Chondrocyte (in vitro differentiated cells): ENCODE measurements at regions not wholly inside any gene's neighbourhood (a gene's known extent, or its start where the extent isn't known, plus 50 kb on each side); places are given as distances from the start of the nearest gene placed in this dataset.

Source experiments
- DNase-seq: peaks from one replicate; pipeline ENCODE4 v3.0.0; 2021; ENCODE audit warnings: mixed read lengths, low spot score
- H3K27ac Mint-ChIP-seq: one replicate; pipeline ENCODE4 v1.8.0; 2021; ENCODE audit warnings: mild to moderate bottlenecking, moderate library complexity, mixed read lengths; ENCODE audit not compliant: unreplicated experiment
- H3K27me3 Mint-ChIP-seq: 2 replicates; pipeline ENCODE4 v1.8.0; 2021; ENCODE audit warnings: low read depth, mixed read lengths
- H3K36me3 Mint-ChIP-seq: 2 replicates; pipeline ENCODE4 v1.8.0; 2021; ENCODE audit warnings: low read depth, mixed read lengths
- H3K4me1 Mint-ChIP-seq: 2 replicates; pipeline ENCODE4 v1.8.0; 2021; ENCODE audit warnings: low read depth, mild to moderate bottlenecking, mixed read lengths
- H3K4me3 Mint-ChIP-seq: one replicate; pipeline ENCODE4 v1.8.0; 2021; ENCODE audit warnings: mild to moderate bottlenecking, moderate library complexity, mixed read lengths; ENCODE audit not compliant: unreplicated experiment
- H3K9me3 Mint-ChIP-seq: 2 replicates; pipeline ENCODE4 v1.8.0; 2021; ENCODE audit warnings: low read depth, mixed read lengths
- TF ChIP-seq, protein P1 (sequence below): fragments of 200-600 bp; sonication (generic); IDR thresholded peaks from 2 replicates; pipeline ENCODE4 v1.5.0; 2021; ENCODE audit warnings: antibody characterized with exemption, mild to moderate bottlenecking, moderate library complexity

DNA sequence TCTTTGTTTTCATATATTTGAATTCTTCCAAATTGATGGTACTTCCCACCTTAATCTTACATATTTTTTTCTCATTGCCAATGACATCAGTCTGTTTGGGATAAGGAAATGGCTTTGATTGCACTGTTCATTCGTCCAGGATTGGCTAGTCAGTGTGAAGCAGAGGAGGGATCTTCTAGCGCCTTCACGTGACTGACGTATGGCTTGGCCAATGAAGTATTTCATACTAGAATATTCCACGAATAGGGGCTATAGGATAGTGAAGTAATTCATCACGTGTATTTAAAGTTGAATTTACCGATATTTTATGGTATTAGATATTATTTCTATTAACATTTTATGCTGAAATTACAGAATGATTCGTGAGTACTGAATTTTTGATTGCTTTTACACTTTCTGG, 178.7 kb upstream of the ZFHX3 start:
- no peak overlapping the region for H3K4me3 Mint-ChIP-seq
- H3K27me3 Mint-ChIP-seq: peaks cover 2% of the 10 kb centered on the region
- H3K9me3 Mint-ChIP-seq: peaks cover 14% of the 10 kb centered on the region
- TF ChIP-seq, protein P1, sequence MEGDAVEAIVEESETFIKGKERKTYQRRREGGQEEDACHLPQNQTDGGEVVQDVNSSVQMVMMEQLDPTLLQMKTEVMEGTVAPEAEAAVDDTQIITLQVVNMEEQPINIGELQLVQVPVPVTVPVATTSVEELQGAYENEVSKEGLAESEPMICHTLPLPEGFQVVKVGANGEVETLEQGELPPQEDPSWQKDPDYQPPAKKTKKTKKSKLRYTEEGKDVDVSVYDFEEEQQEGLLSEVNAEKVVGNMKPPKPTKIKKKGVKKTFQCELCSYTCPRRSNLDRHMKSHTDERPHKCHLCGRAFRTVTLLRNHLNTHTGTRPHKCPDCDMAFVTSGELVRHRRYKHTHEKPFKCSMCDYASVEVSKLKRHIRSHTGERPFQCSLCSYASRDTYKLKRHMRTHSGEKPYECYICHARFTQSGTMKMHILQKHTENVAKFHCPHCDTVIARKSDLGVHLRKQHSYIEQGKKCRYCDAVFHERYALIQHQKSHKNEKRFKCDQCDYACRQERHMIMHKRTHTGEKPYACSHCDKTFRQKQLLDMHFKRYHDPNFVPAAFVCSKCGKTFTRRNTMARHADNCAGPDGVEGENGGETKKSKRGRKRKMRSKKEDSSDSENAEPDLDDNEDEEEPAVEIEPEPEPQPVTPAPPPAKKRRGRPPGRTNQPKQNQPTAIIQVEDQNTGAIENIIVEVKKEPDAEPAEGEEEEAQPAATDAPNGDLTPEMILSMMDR: no peak
- no peaks in the 10 kb centered on the region for H3K4me1 Mint-ChIP-seq
- no peak for DNase-seq
- H3K27ac Mint-ChIP-seq: no peak overlapping the region
- H3K36me3 Mint-ChIP-seq: no peaks in the 10 kb centered on the region

DNA sequence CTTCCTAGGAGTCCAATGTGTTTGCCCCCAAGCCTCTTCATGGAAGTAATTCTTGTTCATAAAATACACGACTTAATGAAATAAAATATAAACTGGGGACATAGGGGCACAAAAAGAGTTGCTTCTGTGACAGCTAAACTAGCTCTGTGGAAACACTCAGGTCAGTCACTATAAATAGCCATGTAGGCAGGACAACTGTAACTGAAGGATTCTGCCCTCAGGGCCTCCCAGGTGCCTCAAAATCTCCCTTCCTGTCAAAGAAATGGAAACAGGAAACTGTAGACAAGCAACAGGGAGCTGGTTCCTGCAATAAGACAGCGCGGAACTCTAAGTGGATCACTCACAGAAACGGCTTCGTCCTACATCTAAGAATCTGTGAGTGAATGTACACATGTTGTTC, 178.1 kb upstream of the ZFHX3 start:
- DNase-seq: no peak
- Mint-ChIP-seq H3K27ac (no peak overlapping the region), H3K4me1 (no peaks in the 10 kb centered on the region), H3K9me3 (peaks cover 14% of the 10 kb centered on the region), H3K27me3 (no peaks in the 10 kb centered on the region), H3K36me3 (no peaks in the 10 kb centered on the region), H3K4me3 (no peak overlapping the region)
- TF ChIP-seq, protein P1: no peak

DNA sequence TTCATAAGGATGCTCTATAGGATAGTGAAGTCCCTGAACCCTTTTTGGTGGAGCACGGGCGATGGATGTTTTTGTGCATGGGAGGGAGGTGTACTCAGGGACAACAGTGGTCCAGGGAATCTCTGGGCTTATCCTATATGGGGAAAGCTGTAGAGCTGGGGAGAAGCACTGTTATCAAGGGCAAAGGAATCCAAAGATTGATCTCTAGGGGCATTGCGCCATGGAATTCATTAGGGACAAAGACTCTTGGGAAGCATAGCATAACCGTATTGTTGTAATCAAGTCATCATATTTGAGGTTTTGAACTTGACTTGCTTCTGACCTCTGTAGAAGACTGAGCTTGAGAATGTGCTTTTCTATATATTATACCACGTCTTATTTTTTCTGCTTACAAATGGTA, 172.9 kb upstream of the ZFHX3 start:
- Mint-ChIP-seq H3K36me3 (no peaks in the 10 kb centered on the region), H3K27me3 (no peaks in the 10 kb centered on the region), H3K4me3 (no peak overlapping the region), H3K27ac (no peak overlapping the region), H3K4me1 (no peaks in the 10 kb centered on the region), H3K9me3 (peaks cover 21% of the 10 kb centered on the region)
- DNase-seq: no peak
- TF ChIP-seq, protein P1: no peak

DNA sequence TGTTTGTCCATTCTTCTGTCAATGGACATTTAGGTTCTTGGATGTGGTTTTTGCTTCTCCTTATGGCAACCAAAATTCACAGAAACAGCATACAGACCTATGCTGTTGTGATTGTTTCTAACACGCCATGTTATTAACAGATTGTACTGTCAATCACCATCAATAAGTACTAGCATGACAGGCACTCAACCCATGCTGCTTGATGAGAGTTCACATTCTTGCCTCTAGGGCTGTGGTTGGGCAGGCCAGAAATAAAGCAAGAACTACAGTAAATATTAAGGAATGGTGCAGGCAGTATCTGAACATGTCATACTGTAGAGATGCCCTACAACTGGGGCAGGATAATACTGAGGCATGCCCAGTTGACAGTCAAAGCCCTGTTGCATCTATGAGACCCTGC, 171.2 kb upstream of the ZFHX3 start:
- no peak for DNase-seq
- no peaks in the 10 kb centered on the region for H3K27me3 Mint-ChIP-seq
- no peak overlapping the region for H3K4me3 Mint-ChIP-seq
- TF ChIP-seq, protein P1: peak; percentile 45
- H3K27ac Mint-ChIP-seq: no peak overlapping the region
- H3K4me1 Mint-ChIP-seq: peaks cover 11% of the 10 kb centered on the region
- no peaks in the 10 kb centered on the region for H3K36me3 Mint-ChIP-seq
- H3K9me3 Mint-ChIP-seq: peaks cover 24% of the 10 kb centered on the region

DNA sequence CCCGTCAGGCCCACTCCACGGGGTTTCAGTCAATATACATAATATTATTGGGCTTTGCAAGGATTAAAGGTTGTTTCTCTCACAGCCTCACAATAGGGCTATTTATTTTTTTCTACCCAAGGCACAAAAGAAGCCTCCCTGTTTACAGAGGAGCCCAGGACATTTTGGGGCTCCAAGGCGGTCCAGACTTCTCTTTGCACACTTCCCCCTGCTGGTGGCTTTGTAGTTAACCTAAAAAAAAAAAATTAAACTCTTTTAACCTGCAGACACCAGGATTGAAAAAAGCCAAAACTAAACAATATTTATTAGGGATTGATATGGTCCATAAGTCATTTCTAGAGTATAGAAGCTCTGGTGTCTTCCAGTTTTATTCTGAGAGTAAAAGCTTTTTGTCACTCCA, 169.7 kb upstream of the ZFHX3 start:
- peaks cover 17% of the 10 kb centered on the region for H3K9me3 Mint-ChIP-seq
- H3K36me3 Mint-ChIP-seq: no peaks in the 10 kb centered on the region
- peaks cover 11% of the 10 kb centered on the region for H3K4me1 Mint-ChIP-seq
- no peak for DNase-seq
- H3K27me3 Mint-ChIP-seq: no peaks in the 10 kb centered on the region
- no peak overlapping the region for H3K27ac Mint-ChIP-seq
- TF ChIP-seq, protein P1: peak; percentile 66
- H3K4me3 Mint-ChIP-seq: no peak overlapping the region
